ENCODE measurements at regions not wholly inside any gene's neighbourhood (a gene's known extent, or its start where the extent isn't known, plus 50 kb on each side); places are given as distances from the start of the nearest gene placed in this dataset.

DNA sequence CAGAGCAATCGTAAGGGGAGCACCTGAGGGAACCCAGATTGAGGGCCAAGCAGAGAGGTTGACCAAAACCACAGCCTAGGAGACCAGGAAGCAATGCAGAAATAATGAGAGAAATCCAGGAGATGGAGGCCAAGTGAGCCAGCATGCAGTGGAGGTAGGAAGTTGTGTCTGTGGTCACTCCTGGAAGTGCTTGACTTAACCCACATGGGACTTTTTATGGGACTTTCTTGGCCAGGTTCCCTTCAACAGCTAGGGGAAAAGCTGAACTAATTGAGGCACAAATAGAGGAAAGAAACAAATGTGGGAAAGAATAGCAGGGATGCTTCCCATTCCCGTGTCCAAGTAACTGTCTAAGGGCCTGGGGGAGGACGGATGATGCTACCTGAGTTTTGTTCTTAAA, 293.2 kb upstream of the CLINT1 start:
- Histone ChIP-seq H3K4me3 (ENCODE audit: low read depth, low read length) (no peak overlapping the region), H3K27me3 (ENCODE audit: control insufficient read depth, insufficient read depth, low read length) (no peaks in the 10 kb centered on the region), H3K36me3 (ENCODE audit: control insufficient read depth, insufficient read depth, low read length) (no peaks in the 10 kb centered on the region)
- no peak for DNase-seq (ENCODE audit: low read depth)
- no peak for TF ChIP-seq CTCF (IDR thresholded peaks at IDR 0.05; ENCODE audit: insufficient read depth, low read length, poor library complexity, severe bottlenecking)

GRCh38 chr5:158147227-158147626, 288.3 kb upstream of the CLINT1 start:
- Histone ChIP-seq H3K36me3 (ENCODE audit: control insufficient read depth, insufficient read depth, low read length) (no peaks in the 10 kb centered on the region), H3K27me3 (ENCODE audit: control insufficient read depth, insufficient read depth, low read length) (no peaks in the 10 kb centered on the region), H3K4me3 (ENCODE audit: low read depth, low read length) (no peak overlapping the region)
- no peak for TF ChIP-seq CTCF (IDR thresholded peaks at IDR 0.05; ENCODE audit: insufficient read depth, low read length, poor library complexity, severe bottlenecking)
- DNase-seq (ENCODE audit: low read depth): no peak

- TF ChIP-seq CTCF (IDR thresholded peaks at IDR 0.05; ENCODE audit: insufficient read depth, low read length, poor library complexity, severe bottlenecking): no peak
- H3K36me3 ChIP-seq (ENCODE audit: control insufficient read depth, insufficient read depth, low read length): no peaks in the 10 kb centered on the region
- no peak overlapping the region for H3K4me3 ChIP-seq (ENCODE audit: low read depth, low read length)
- H3K27me3 ChIP-seq (ENCODE audit: control insufficient read depth, insufficient read depth, low read length): no peaks in the 10 kb centered on the region
- DNase-seq (ENCODE audit: low read depth): no peak
Observed at GRCh38 chr5:158145827-158146226, 286.9 kb upstream of the CLINT1 start.

DNA sequence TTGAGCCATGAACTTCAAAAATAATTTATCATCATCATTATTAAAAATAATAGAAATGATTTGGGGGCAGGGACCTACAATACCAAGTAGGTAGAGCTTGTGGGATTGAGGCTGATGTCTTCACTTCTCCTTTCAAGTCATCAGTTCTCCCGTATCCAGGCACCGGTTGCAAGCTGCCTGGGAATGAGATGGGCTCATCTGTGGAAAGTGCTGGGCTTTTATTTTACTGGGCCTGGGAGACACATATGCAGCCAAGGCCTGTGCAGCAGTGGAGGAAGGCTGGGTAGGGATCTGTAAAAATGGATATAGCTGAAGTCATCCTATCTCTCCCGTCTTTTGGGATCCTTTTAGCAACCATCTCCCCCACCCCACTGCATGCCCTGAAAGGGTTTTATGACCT, 284.1 kb upstream of the CLINT1 start:
- Histone ChIP-seq H3K4me3 (ENCODE audit: low read depth, low read length) (no peak overlapping the region), H3K36me3 (ENCODE audit: control insufficient read depth, insufficient read depth, low read length) (no peaks in the 10 kb centered on the region), H3K27me3 (ENCODE audit: control insufficient read depth, insufficient read depth, low read length) (no peaks in the 10 kb centered on the region)
- TF ChIP-seq CTCF (IDR thresholded peaks at IDR 0.05; ENCODE audit: insufficient read depth, low read length, poor library complexity, severe bottlenecking): no peak
- no peak for DNase-seq (ENCODE audit: low read depth)

GRCh38 chr5:158142156-158142555, 283.2 kb upstream of the CLINT1 start:
- Histone ChIP-seq H3K27me3 (ENCODE audit: control insufficient read depth, insufficient read depth, low read length) (no peaks in the 10 kb centered on the region), H3K36me3 (ENCODE audit: control insufficient read depth, insufficient read depth, low read length) (no peaks in the 10 kb centered on the region), H3K4me3 (ENCODE audit: low read depth, low read length) (no peak overlapping the region)
- no peak for TF ChIP-seq CTCF (IDR thresholded peaks at IDR 0.05; ENCODE audit: insufficient read depth, low read length, poor library complexity, severe bottlenecking)
- no peak for DNase-seq (ENCODE audit: low read depth)

DNA sequence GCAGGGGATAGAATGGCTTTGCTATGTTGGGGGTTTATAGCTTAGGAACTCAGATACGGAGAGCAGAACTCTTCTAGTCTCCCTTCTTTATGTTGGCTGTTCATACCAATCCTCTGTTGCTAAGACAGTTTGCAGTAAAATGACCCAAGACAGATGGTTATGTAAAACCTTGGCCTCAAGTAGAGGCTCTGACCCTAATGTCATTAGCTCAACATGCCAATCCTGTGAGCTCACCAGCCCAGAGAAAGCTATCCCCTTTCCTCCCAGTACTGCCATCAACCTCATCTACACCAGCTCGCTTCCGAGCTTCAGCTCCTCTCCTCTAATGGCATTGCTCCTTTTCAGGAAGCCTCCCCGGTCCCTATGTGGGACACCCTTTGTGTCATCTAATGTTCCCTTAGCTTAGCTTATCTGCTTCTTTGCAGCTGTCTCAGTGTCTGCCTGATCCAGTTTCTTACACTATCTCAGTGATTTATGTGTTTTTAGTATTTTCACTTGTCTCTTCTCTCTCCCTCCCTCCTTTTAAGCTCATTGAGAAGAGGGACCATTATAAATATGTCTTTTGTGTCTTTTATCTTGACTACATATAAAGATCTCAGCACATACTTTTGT, 281.3 kb upstream of the CLINT1 start:
- no peak for DNase-seq (ENCODE audit: low read depth)
- Histone ChIP-seq H3K4me3 (ENCODE audit: low read depth, low read length) (no peak overlapping the region), H3K36me3 (ENCODE audit: control insufficient read depth, insufficient read depth, low read length) (no peaks in the 10 kb centered on the region), H3K27me3 (ENCODE audit: control insufficient read depth, insufficient read depth, low read length) (no peaks in the 10 kb centered on the region)
- TF ChIP-seq CTCF (IDR thresholded peaks at IDR 0.05; ENCODE audit: insufficient read depth, low read length, poor library complexity, severe bottlenecking): no peak
